GM10266 (cell line): ENCODE measurements at regions not wholly inside any gene's neighbourhood (a gene's known extent, or its start where the extent isn't known, plus 50 kb on each side); places are given as distances from the start of the nearest gene placed in this dataset.
"Not testable (repeated sequence)": the region's sequence is repeated elsewhere in the genome, so short reads cannot be mapped to it uniquely, and the experiment has no call there.

ENCODE experiments used
- DNase-seq: peaks from one replicate; pipeline ENCODE4 v3.0.0; 2012; ENCODE audit errors: extremely low spot score
- CTCF ChIP-seq: IDR thresholded peaks from 2 replicates; pipeline ENCODE4 v1.5.1; 2012; ENCODE audit warnings: mild to moderate bottlenecking, low read depth; ENCODE audit not compliant: control insufficient read depth, insufficient read depth; ENCODE audit errors: missing control alignments

GRCh38 chr10:36538953-36539586 is 586.3 kb upstream of the ANKRD30A start:
- TF ChIP-seq CTCF = no peak
- no peak for DNase-seq

- no peak for TF ChIP-seq CTCF
- DNase-seq = no peak
Measured at GRCh38 chr10:36534471-36535002, 590.9 kb upstream of the ANKRD30A start.

- TF ChIP-seq CTCF = no peak
Measured at GRCh38 chr10:36533861-36534260, 591.5 kb upstream of the ANKRD30A start.

GRCh38 chr10:36533316-36533715 is 592.1 kb upstream of the ANKRD30A start:
- no peak for TF ChIP-seq CTCF

More at GRCh38 chr10:36533861-36534260, 591.5 kb upstream of the ANKRD30A start:
- DNase-seq = no peak

GRCh38 chr10:36531621-36532020 is 593.8 kb upstream of the ANKRD30A start:
- no peak for TF ChIP-seq CTCF
- DNase-seq = no peak

More at GRCh38 chr10:36533316-36533715, 592.1 kb upstream of the ANKRD30A start:
- DNase-seq = no peak

GRCh38 chr10:36526033-36526432 is 599.4 kb upstream of the ANKRD30A start:
- TF ChIP-seq CTCF = no peak
- no peak for DNase-seq

GRCh38 chr10:36524126-36524525 is 601.3 kb upstream of the ANKRD30A start:
- not testable (repeated sequence) for DNase-seq
